ENCODE measurements at regions not wholly inside any gene's neighbourhood (a gene's known extent, or its start where the extent isn't known, plus 50 kb on each side); places are given as distances from the start of the nearest gene placed in this dataset.

GRCh38 chr4:83207497-83208101, 77.0 kb downstream of the COQ2 start:
- no TSS peak for BruUV-seq (replicated peaks)

GRCh38 chr4:83205760-83206159, 78.8 kb downstream of the COQ2 start:
- Histone ChIP-seq H3K4me1 (ENCODE audit: control insufficient read depth, insufficient read depth, low read length) (no peaks in the 10 kb centered on the region), H3K27ac (ENCODE audit: low read length) (peak overlapping the region; percentile 29; the same call in 1 of the 2 replicates), H3K9me3 (ENCODE audit: control insufficient read depth, insufficient read depth, low read depth, low read length) (no peaks in the 10 kb centered on the region), H3K36me3 (ENCODE audit: control insufficient read depth, insufficient read depth, low read length) (no peaks in the 10 kb centered on the region), H3K27me3 (ENCODE audit: control insufficient read depth, insufficient read depth, low read length) (no peaks in the 10 kb centered on the region), H3K4me3 (ENCODE audit: low read depth in 2 of 2, low read length in 2 of 2) (no peak overlapping the region)
- BruUV-seq (replicated peaks) = no TSS peak
- in situ Hi-C loops (cut with HindIII; ENCODE audit: low pct_unique_long_range_greater_than_20kb, low sequenced_read_pairs) = no loop called here
- ATAC-seq (no peak), DNase-seq (ENCODE audit: low read depth, low spot score) (no peak)
- TF ChIP-seq POLR2AphosphoS5 (IDR thresholded peaks at IDR 0.05; ENCODE audit: low read depth, low read length) (no peak), CTCF (IDR thresholded peaks at IDR 0.05) (no peak), TCF7L2 (IDR thresholded peaks at IDR 0.05; ENCODE audit: low read depth, low read length) (no peak), REST (IDR thresholded peaks at IDR 0.05; ENCODE audit: insufficient read depth in 1 of 2, low read depth in 2 of 2, low read length in 1 of 2) (no peak), SIN3A (IDR thresholded peaks at IDR 0.05; ENCODE audit: borderline replicate concordance, insufficient read depth, low read depth, low read length) (no peak)
- CTCF ChIA-PET = no interaction called here
- intact Hi-C loops (cut with micrococcal nuclease; ENCODE audit: unreplicated experiment) = no loop called here
- POLR2A ChIA-PET = interaction anchor here (0.7 kb wide), 1 partner anchor 93 kb away, joined by 9 read pairs; no protein-coding TSS in a partner anchor

More at GRCh38 chr4:83207497-83208101, 77.0 kb downstream of the COQ2 start:
- Histone ChIP-seq H3K9me3 (ENCODE audit: control insufficient read depth, insufficient read depth, low read depth, low read length) (no peaks in the 10 kb centered on the region), H3K4me1 (ENCODE audit: control insufficient read depth, insufficient read depth, low read length) (no peaks in the 10 kb centered on the region), H3K27me3 (ENCODE audit: control insufficient read depth, insufficient read depth, low read length) (no peaks in the 10 kb centered on the region), H3K27ac (ENCODE audit: low read length) (peak overlapping the region; percentile 83), H3K36me3 (ENCODE audit: control insufficient read depth, insufficient read depth, low read length) (no peaks in the 10 kb centered on the region), H3K4me3 (ENCODE audit: low read depth in 2 of 2, low read length in 2 of 2) (no peak overlapping the region)
- TF ChIP-seq POLR2AphosphoS5 (IDR thresholded peaks at IDR 0.05; ENCODE audit: low read depth, low read length) = peak; percentile 54; the same call in 1 of the 2 replicates
- TF ChIP-seq CTCF (IDR thresholded peaks at IDR 0.05) = no peak
- TF ChIP-seq REST (IDR thresholded peaks at IDR 0.05; ENCODE audit: insufficient read depth in 1 of 2, low read depth in 2 of 2, low read length in 1 of 2) = no peak
- TF ChIP-seq TCF7L2 (IDR thresholded peaks at IDR 0.05; ENCODE audit: low read depth, low read length) = peak; percentile 65; the same call in 1 of the 2 replicates
- intact Hi-C loops (cut with micrococcal nuclease; ENCODE audit: unreplicated experiment) (no loop called here), in situ Hi-C loops (cut with HindIII; ENCODE audit: low pct_unique_long_range_greater_than_20kb, low sequenced_read_pairs) (no loop called here)
- CTCF ChIA-PET = no interaction called here
- POLR2A ChIA-PET = no interaction called here
- ATAC-seq = peak; percentile 88
- no peak for DNase-seq (ENCODE audit: low read depth, low spot score)

All from Panc1 (cell line).